Vagina (tissue), 2 donors: ENCODE measurements at regions not wholly inside any gene's neighbourhood (a gene's known extent, or its start where the extent isn't known, plus 50 kb on each side); places are given as distances from the start of the nearest gene placed in this dataset.

Source experiments
- POLR2A ChIP-seq, 2 donors: fragments of 450-650 bp; IDR thresholded peaks; one replicate each; pipeline ENCODE4 v1.6.1; 2017; ENCODE audit warnings: antibody characterized with exemption in 2 of 2, mild to moderate bottlenecking in 2 of 2, moderate library complexity in 2 of 2
- POLR2AphosphoS5 ChIP-seq, 2 donors: sonication (generic); formaldehyde crosslinking; IDR thresholded peaks; one replicate each; pipeline ENCODE4 v1.9.0; 2017; ENCODE audit warnings: antibody characterized with exemption in 2 of 2, mild to moderate bottlenecking in 2 of 2, low read depth in 1 of 2; ENCODE audit not compliant: insufficient read depth in 1 of 2
- TF ChIP-seq, protein P1 (sequence below), 3 experiments: fragments of 450-650 bp in 2 of 3; fragments of 200-600 bp in 1 of 3; sonication (generic) in 1 of 3; IDR thresholded peaks; one replicate each; pipeline ENCODE4 v1.5.1; 2017 to 2019; ENCODE audit warnings: antibody characterized with exemption in 3 of 3, mild to moderate bottlenecking in 2 of 3, moderate library complexity in 2 of 3

DNA sequence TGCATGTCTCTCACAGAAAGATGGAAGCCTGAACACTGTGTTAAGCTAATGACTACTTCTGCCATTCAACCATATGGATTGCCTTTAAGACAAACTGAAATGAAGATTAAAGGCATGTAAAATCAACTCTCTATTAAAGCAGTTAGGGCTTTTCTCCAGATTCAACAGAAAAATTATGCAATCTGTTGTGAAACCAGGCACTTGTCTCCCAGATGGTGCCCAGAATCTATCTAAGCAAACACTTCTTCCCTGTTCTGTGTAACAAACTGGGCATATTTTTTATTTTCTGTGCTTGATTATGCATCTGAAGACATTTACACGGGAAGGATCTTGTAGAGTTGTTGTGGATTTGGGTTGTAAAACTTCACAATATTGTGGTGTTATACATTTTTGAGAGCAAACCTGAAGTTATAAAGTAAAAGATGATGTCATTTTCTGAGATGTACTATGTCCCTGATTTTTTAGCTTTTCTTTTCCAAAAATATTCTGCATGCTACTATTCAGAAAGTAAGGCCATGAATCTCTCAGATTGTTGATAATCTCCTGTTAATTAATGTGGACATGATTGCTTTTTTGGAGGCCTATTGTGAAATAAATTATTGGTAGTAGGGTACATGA, 1550.3 kb downstream of the CDH8 start:
- TF ChIP-seq, protein P1, sequence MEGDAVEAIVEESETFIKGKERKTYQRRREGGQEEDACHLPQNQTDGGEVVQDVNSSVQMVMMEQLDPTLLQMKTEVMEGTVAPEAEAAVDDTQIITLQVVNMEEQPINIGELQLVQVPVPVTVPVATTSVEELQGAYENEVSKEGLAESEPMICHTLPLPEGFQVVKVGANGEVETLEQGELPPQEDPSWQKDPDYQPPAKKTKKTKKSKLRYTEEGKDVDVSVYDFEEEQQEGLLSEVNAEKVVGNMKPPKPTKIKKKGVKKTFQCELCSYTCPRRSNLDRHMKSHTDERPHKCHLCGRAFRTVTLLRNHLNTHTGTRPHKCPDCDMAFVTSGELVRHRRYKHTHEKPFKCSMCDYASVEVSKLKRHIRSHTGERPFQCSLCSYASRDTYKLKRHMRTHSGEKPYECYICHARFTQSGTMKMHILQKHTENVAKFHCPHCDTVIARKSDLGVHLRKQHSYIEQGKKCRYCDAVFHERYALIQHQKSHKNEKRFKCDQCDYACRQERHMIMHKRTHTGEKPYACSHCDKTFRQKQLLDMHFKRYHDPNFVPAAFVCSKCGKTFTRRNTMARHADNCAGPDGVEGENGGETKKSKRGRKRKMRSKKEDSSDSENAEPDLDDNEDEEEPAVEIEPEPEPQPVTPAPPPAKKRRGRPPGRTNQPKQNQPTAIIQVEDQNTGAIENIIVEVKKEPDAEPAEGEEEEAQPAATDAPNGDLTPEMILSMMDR (IDR thresholded peaks at IDR 0.05): no peak
- TF ChIP-seq POLR2A (IDR thresholded peaks at IDR 0.05) (no peak), POLR2AphosphoS5 (IDR thresholded peaks at IDR 0.05; ENCODE audit: insufficient read depth in 1 of 2, low read depth in 1 of 2) (no peak)
